SK-N-MC (cell line): ENCODE measurements at regions not wholly inside any gene's neighbourhood (a gene's known extent, or its start where the extent isn't known, plus 50 kb on each side); places are given as distances from the start of the nearest gene placed in this dataset.

Source experiments
- EZH2 ChIP-seq: fragments of 200-600 bp; sonication (generic); IDR thresholded peaks from one replicate; pipeline ENCODE4 v1.6.1; 2017; ENCODE audit warnings: antibody characterized with exemption
- POLR2AphosphoS5 ChIP-seq: IDR thresholded peaks from 2 replicates; pipeline ENCODE4 v1.6.1; 2012; ENCODE audit warnings: mild to moderate bottlenecking, low read depth, low read length, borderline replicate concordance

DNA sequence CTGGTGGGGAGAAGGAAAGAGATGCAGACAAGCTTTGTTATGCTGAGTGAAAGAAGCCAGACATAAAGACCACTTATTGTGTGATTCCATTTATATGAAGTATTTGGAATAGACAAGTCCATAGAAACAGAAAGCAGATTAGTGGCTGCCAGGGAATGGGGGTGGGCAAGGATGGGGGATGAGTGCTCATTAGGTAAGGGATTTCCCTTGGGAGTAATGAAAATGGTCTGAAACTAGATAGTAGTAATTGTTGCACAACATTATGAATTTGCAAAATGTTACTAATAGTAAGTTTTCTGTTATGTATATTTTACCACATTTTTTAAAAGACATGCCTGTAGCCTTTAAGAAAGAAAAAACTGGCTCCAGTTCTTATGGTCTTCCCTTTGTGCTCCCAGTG is 154.9 kb downstream of the LNPK start:
- TF ChIP-seq POLR2AphosphoS5 = no peak
- no peak for TF ChIP-seq EZH2
